GM12892 (cell line): ENCODE measurements at regions not wholly inside any gene's neighbourhood (a gene's known extent, or its start where the extent isn't known, plus 50 kb on each side); places are given as distances from the start of the nearest gene placed in this dataset.

Source experiments
- POLR2A ChIP-seq: IDR thresholded peaks from 2 replicates; pipeline ENCODE4 v1.6.1; 2011; ENCODE audit warnings: low read depth, low read length, control low read depth
- TAF1 ChIP-seq: IDR thresholded peaks from 2 replicates; pipeline ENCODE4 v1.6.1; 2011; ENCODE audit warnings: low read depth, mild to moderate bottlenecking, control low read depth, low read length, borderline replicate concordance

DNA sequence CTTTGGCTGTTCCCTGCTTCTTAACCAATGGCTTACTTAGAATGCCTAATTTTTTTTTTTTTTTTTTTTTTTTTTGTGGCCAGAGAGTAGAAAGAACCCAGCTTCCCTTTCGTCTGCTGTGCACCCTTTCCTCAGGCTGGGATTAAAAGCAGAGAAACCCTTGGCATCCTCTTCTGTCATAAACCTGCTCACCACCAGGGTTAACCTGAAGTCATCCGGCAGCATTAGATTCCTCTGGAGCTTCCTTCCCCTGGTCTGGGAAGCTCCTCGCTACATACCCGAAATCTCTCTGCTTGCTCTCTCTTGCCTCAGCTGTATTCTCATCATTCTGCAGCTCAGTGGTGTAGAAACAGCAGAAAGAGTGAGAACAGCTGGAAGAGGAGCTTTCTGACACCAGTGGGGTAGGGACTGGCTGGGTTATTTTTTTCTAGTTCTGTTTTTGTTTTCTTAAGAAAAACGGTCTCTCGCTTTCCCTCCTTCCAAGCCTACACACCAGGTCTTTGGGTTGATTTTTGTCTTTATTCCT lies 339.0 kb upstream of the MEIS1 start:
- TF ChIP-seq POLR2A (no peak), TAF1 (no peak)
